ENCODE measurements at regions not wholly inside any gene's neighbourhood (a gene's known extent, or its start where the extent isn't known, plus 50 kb on each side); places are given as distances from the start of the nearest gene placed in this dataset.
A peak's percentile ranks its signal among the peaks of the same experiment; 100 is the strongest.

- H3K4me3 ChIP-seq (ENCODE audit: low read length) = no peak overlapping the region
- no peak for DNase-seq (ENCODE audit: low read depth)
- TF ChIP-seq, protein P1, sequence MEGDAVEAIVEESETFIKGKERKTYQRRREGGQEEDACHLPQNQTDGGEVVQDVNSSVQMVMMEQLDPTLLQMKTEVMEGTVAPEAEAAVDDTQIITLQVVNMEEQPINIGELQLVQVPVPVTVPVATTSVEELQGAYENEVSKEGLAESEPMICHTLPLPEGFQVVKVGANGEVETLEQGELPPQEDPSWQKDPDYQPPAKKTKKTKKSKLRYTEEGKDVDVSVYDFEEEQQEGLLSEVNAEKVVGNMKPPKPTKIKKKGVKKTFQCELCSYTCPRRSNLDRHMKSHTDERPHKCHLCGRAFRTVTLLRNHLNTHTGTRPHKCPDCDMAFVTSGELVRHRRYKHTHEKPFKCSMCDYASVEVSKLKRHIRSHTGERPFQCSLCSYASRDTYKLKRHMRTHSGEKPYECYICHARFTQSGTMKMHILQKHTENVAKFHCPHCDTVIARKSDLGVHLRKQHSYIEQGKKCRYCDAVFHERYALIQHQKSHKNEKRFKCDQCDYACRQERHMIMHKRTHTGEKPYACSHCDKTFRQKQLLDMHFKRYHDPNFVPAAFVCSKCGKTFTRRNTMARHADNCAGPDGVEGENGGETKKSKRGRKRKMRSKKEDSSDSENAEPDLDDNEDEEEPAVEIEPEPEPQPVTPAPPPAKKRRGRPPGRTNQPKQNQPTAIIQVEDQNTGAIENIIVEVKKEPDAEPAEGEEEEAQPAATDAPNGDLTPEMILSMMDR (conservative IDR thresholded peaks at IDR 0.05; ENCODE audit: low read length) = no peak
Measured at GRCh38 chr14:58825606-58826005, 187.8 kb downstream of the DACT1 start.

GRCh38 chr14:58826845-58827686 is 189.3 kb downstream of the DACT1 start:
- TF ChIP-seq, protein P1 (conservative IDR thresholded peaks at IDR 0.05; ENCODE audit: low read length) = peak; percentile 35
- DNase-seq (ENCODE audit: low read depth) = no peak
- no peak overlapping the region for H3K4me3 ChIP-seq (ENCODE audit: low read length)

- DNase-seq (ENCODE audit: low read depth) = no peak
- TF ChIP-seq, protein P1 (conservative IDR thresholded peaks at IDR 0.05; ENCODE audit: low read length) = no peak
- H3K4me3 ChIP-seq (ENCODE audit: low read length) = no peak overlapping the region
Measured at GRCh38 chr14:58828298-58828697, 190.5 kb downstream of the DACT1 start.

DNA sequence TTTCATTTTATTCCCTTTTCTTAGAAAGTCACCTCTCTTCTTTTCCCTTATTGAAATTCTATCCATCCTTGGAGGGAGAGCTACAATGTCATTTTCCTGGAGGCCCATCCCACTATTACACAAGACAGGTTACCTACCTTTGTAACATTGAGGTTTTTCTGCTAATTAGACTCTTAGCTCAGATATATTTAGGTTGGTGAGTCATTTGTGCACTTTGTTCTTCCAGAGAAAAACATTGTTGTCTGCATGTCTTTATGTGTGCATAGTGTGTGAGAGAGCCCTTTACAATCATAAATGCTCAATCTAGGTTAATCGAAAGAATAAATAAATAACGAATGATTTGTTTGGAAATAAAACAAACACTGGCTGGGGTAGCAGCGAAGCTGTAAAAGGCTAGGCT is 191.8 kb downstream of the DACT1 start:
- DNase-seq (ENCODE audit: low read depth) = no peak
- no peak overlapping the region for H3K4me3 ChIP-seq (ENCODE audit: low read length)
- TF ChIP-seq, protein P1 (conservative IDR thresholded peaks at IDR 0.05; ENCODE audit: low read length) = no peak

DNA sequence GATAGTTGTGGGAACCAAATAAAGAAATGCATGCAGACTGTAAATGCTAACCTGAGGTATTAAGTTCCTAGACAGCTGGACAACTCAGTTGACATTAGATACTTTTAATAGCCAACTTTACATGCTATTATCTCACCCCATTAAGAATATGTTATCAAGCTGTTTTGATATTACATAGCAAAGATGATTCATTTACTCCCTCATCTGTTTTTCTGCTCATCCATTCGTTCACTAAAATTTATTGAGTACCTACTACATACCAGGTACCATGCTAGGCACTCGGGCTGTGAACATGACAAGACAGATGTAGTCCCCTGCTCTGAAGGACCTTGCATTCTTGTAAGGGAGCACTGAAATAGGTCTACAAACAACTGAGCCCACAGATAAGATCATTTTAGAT is 192.4 kb downstream of the DACT1 start:
- H3K4me3 ChIP-seq (ENCODE audit: low read length) = no peak overlapping the region
- no peak for DNase-seq (ENCODE audit: low read depth)
- TF ChIP-seq, protein P1 (conservative IDR thresholded peaks at IDR 0.05; ENCODE audit: low read length) = no peak

- H3K4me3 ChIP-seq (ENCODE audit: low read length) = no peak overlapping the region
- TF ChIP-seq, protein P1 (conservative IDR thresholded peaks at IDR 0.05; ENCODE audit: low read length) = no peak
- DNase-seq (ENCODE audit: low read depth) = peak; percentile 12
Measured at GRCh38 chr14:58832095-58832521, 194.3 kb downstream of the DACT1 start.

All from AG10803 (cell line).